ENCODE measurements at regions not wholly inside any gene's neighbourhood (a gene's known extent, or its start where the extent isn't known, plus 50 kb on each side); places are given as distances from the start of the nearest gene placed in this dataset.

- no peak for DNase-seq
These were observed 202.4 kb downstream of the SEC14L1 start for GRCh38 chr17:77343031-77343800.

GRCh38 chr17:77344038-77344437 is 203.3 kb downstream of the SEC14L1 start:
- DNase-seq: no peak

- no peak for DNase-seq
These were observed 204.6 kb downstream of the SEC14L1 start for GRCh38 chr17:77345260-77345910.

- no peak for DNase-seq
These were observed 206.0 kb downstream of the SEC14L1 start for GRCh38 chr17:77346765-77347164.

- DNase-seq: no peak
These were observed 206.8 kb downstream of the SEC14L1 start for GRCh38 chr17:77347544-77347943.

- no peak for DNase-seq
These were observed 209.4 kb downstream of the SEC14L1 start for GRCh38 chr17:77349976-77350830.

GRCh38 chr17:77352441-77352840 is 211.7 kb downstream of the SEC14L1 start:
- DNase-seq: no peak

GRCh38 chr17:77352996-77353395 is 212.2 kb downstream of the SEC14L1 start:
- DNase-seq: no peak

GRCh38 chr17:77353684-77354419 is 213.1 kb downstream of the SEC14L1 start:
- no peak for DNase-seq

- DNase-seq: no peak
These were observed 213.6 kb downstream of the SEC14L1 start for GRCh38 chr17:77354420-77354669.

- no peak for DNase-seq
These were observed 214.1 kb downstream of the SEC14L1 start for GRCh38 chr17:77354670-77355455.

- DNase-seq: no peak
These were observed 215.4 kb downstream of the SEC14L1 start for GRCh38 chr17:77356109-77356689.

GRCh38 chr17:77356690-77357201 is 216.0 kb downstream of the SEC14L1 start:
- DNase-seq: no peak

- DNase-seq: no peak
These were observed 218.0 kb downstream of the SEC14L1 start for GRCh38 chr17:77358801-77359200.

GRCh38 chr17:77359236-77359635 is 218.5 kb downstream of the SEC14L1 start:
- DNase-seq: no peak

GRCh38 chr17:77361986-77362620 is 221.3 kb downstream of the SEC14L1 start:
- no peak for DNase-seq

GRCh38 chr17:77363821-77364361 is 223.1 kb downstream of the SEC14L1 start:
- DNase-seq: no peak

- DNase-seq: no peak
These were observed 223.7 kb downstream of the SEC14L1 start for GRCh38 chr17:77364381-77364911.

GRCh38 chr17:77364941-77365583 is 224.3 kb downstream of the SEC14L1 start:
- DNase-seq: no peak

GRCh38 chr17:77365584-77366186 is 224.9 kb downstream of the SEC14L1 start:
- no peak for DNase-seq

All from RPMI8226 (cell line).